ENCODE measurements at regions not wholly inside any gene's neighbourhood (a gene's known extent, or its start where the extent isn't known, plus 50 kb on each side); places are given as distances from the start of the nearest gene placed in this dataset.

GRCh38 chr6:98039904-98040607 lies 757.0 kb upstream of the MMS22L start:
- Mint-ChIP-seq H3K9me3 (no peaks in the 10 kb centered on the region), H3K4me1 (no peaks in the 10 kb centered on the region), H3K27me3 (no peaks in the 10 kb centered on the region), H3K36me3 (no peaks in the 10 kb centered on the region), H3K4me3 (no peak overlapping the region), H3K27ac (no peak overlapping the region)
- Histone ChIP-seq H3K4me1 (ENCODE audit: control insufficient read depth, insufficient read depth, low read length, poor library complexity, severe bottlenecking) (no peaks in the 10 kb centered on the region), H3K36me3 (ENCODE audit: control insufficient read depth, insufficient read depth, low read length) (no peaks in the 10 kb centered on the region), H3K4me3 (ENCODE audit: low read depth, low read length) (no peak overlapping the region), H3K27ac (ENCODE audit: insufficient read depth, low read length, poor library complexity, severe bottlenecking) (no peak overlapping the region), H3K9me3 (ENCODE audit: control insufficient read depth in 2 of 2, low read length in 2 of 2) (no peaks in the 10 kb centered on the region), H3K27me3 (ENCODE audit: control insufficient read depth, insufficient read depth, low read length) (no peaks in the 10 kb centered on the region)
- ATAC-seq (ENCODE audit: low read depth in 2 of 2) (no peak), DNase-seq (no peak)

- no peaks in the 10 kb centered on the region for H3K27me3 Mint-ChIP-seq
- H3K9me3 ChIP-seq (ENCODE audit: control insufficient read depth in 2 of 2, low read length in 2 of 2) = no peaks in the 10 kb centered on the region
- no peaks in the 10 kb centered on the region for H3K27me3 ChIP-seq (ENCODE audit: control insufficient read depth, insufficient read depth, low read length)
- H3K4me1 ChIP-seq (ENCODE audit: control insufficient read depth, insufficient read depth, low read length, poor library complexity, severe bottlenecking) = no peaks in the 10 kb centered on the region
- H3K36me3 Mint-ChIP-seq = no peaks in the 10 kb centered on the region
- no peak overlapping the region for H3K4me3 Mint-ChIP-seq
- H3K27ac Mint-ChIP-seq = no peak overlapping the region
- no peaks in the 10 kb centered on the region for H3K36me3 ChIP-seq (ENCODE audit: control insufficient read depth, insufficient read depth, low read length)
- H3K9me3 Mint-ChIP-seq = no peaks in the 10 kb centered on the region
- H3K4me3 ChIP-seq (ENCODE audit: low read depth, low read length) = no peak overlapping the region
- H3K4me1 Mint-ChIP-seq = no peaks in the 10 kb centered on the region
- no peak for ATAC-seq (ENCODE audit: low read depth in 2 of 2)
- DNase-seq = no peak
- no peak overlapping the region for H3K27ac ChIP-seq (ENCODE audit: insufficient read depth, low read length, poor library complexity, severe bottlenecking)
Observed at GRCh38 chr6:98041056-98041455, 758.0 kb upstream of the MMS22L start.

- Mint-ChIP-seq H3K27ac (no peak overlapping the region), H3K36me3 (no peaks in the 10 kb centered on the region), H3K27me3 (no peaks in the 10 kb centered on the region), H3K4me3 (no peak overlapping the region), H3K4me1 (no peaks in the 10 kb centered on the region), H3K9me3 (no peaks in the 10 kb centered on the region)
- Histone ChIP-seq H3K36me3 (ENCODE audit: control insufficient read depth, insufficient read depth, low read length) (no peaks in the 10 kb centered on the region), H3K9me3 (ENCODE audit: control insufficient read depth in 2 of 2, low read length in 2 of 2) (no peaks in the 10 kb centered on the region), H3K27ac (ENCODE audit: insufficient read depth, low read length, poor library complexity, severe bottlenecking) (no peak overlapping the region), H3K4me3 (ENCODE audit: low read depth, low read length) (no peak overlapping the region), H3K27me3 (ENCODE audit: control insufficient read depth, insufficient read depth, low read length) (no peaks in the 10 kb centered on the region), H3K4me1 (ENCODE audit: control insufficient read depth, insufficient read depth, low read length, poor library complexity, severe bottlenecking) (no peaks in the 10 kb centered on the region)
- no peak for ATAC-seq (ENCODE audit: low read depth in 2 of 2)
- no peak for DNase-seq
Observed at GRCh38 chr6:98041921-98042320, 758.9 kb upstream of the MMS22L start.

GRCh38 chr6:98044151-98044561 lies 761.1 kb upstream of the MMS22L start:
- no peaks in the 10 kb centered on the region for H3K4me1 Mint-ChIP-seq
- no peak for ATAC-seq (ENCODE audit: low read depth in 2 of 2)
- H3K4me3 ChIP-seq (ENCODE audit: low read depth, low read length) = no peak overlapping the region
- no peak overlapping the region for H3K27ac ChIP-seq (ENCODE audit: insufficient read depth, low read length, poor library complexity, severe bottlenecking)
- no peaks in the 10 kb centered on the region for H3K27me3 Mint-ChIP-seq
- H3K27me3 ChIP-seq (ENCODE audit: control insufficient read depth, insufficient read depth, low read length) = no peaks in the 10 kb centered on the region
- no peaks in the 10 kb centered on the region for H3K36me3 Mint-ChIP-seq
- no peaks in the 10 kb centered on the region for H3K9me3 Mint-ChIP-seq
- DNase-seq = no peak
- no peak overlapping the region for H3K27ac Mint-ChIP-seq
- H3K4me3 Mint-ChIP-seq = no peak overlapping the region
- no peaks in the 10 kb centered on the region for H3K36me3 ChIP-seq (ENCODE audit: control insufficient read depth, insufficient read depth, low read length)
- no peaks in the 10 kb centered on the region for H3K9me3 ChIP-seq (ENCODE audit: control insufficient read depth in 2 of 2, low read length in 2 of 2)
- no peaks in the 10 kb centered on the region for H3K4me1 ChIP-seq (ENCODE audit: control insufficient read depth, insufficient read depth, low read length, poor library complexity, severe bottlenecking)

GRCh38 chr6:98044791-98045470 lies 761.9 kb upstream of the MMS22L start:
- Histone ChIP-seq H3K27ac (ENCODE audit: insufficient read depth, low read length, poor library complexity, severe bottlenecking) (no peak overlapping the region), H3K9me3 (ENCODE audit: control insufficient read depth in 2 of 2, low read length in 2 of 2) (no peaks in the 10 kb centered on the region), H3K27me3 (ENCODE audit: control insufficient read depth, insufficient read depth, low read length) (no peaks in the 10 kb centered on the region), H3K36me3 (ENCODE audit: control insufficient read depth, insufficient read depth, low read length) (no peaks in the 10 kb centered on the region), H3K4me1 (ENCODE audit: control insufficient read depth, insufficient read depth, low read length, poor library complexity, severe bottlenecking) (no peaks in the 10 kb centered on the region), H3K4me3 (ENCODE audit: low read depth, low read length) (no peak overlapping the region)
- no peak for ATAC-seq (ENCODE audit: low read depth in 2 of 2)
- no peaks in the 10 kb centered on the region for H3K36me3 Mint-ChIP-seq
- no peak for DNase-seq
- no peaks in the 10 kb centered on the region for H3K4me1 Mint-ChIP-seq
- H3K27ac Mint-ChIP-seq = no peak overlapping the region
- no peaks in the 10 kb centered on the region for H3K27me3 Mint-ChIP-seq
- no peak overlapping the region for H3K4me3 Mint-ChIP-seq
- H3K9me3 Mint-ChIP-seq = no peaks in the 10 kb centered on the region

GRCh38 chr6:98047164-98047563 lies 764.1 kb upstream of the MMS22L start:
- Mint-ChIP-seq H3K36me3 (no peaks in the 10 kb centered on the region), H3K4me1 (no peaks in the 10 kb centered on the region), H3K4me3 (no peak overlapping the region), H3K9me3 (peaks cover 0 to 4% (median 0%) of the 10 kb centered on the region in 7 donors), H3K27me3 (no peaks in the 10 kb centered on the region), H3K27ac (no peak overlapping the region)
- H3K27me3 ChIP-seq (ENCODE audit: control insufficient read depth, insufficient read depth, low read length) = no peaks in the 10 kb centered on the region
- no peak for ATAC-seq (ENCODE audit: low read depth in 2 of 2)
- no peak overlapping the region for H3K27ac ChIP-seq (ENCODE audit: insufficient read depth, low read length, poor library complexity, severe bottlenecking)
- no peak overlapping the region for H3K4me3 ChIP-seq (ENCODE audit: low read depth, low read length)
- DNase-seq = no peak
- H3K4me1 ChIP-seq (ENCODE audit: control insufficient read depth, insufficient read depth, low read length, poor library complexity, severe bottlenecking) = no peaks in the 10 kb centered on the region
- no peaks in the 10 kb centered on the region for H3K9me3 ChIP-seq (ENCODE audit: control insufficient read depth in 2 of 2, low read length in 2 of 2)
- H3K36me3 ChIP-seq (ENCODE audit: control insufficient read depth, insufficient read depth, low read length) = no peaks in the 10 kb centered on the region

- DNase-seq (no peak), ATAC-seq (ENCODE audit: low read depth in 2 of 2) (no peak)
- Histone ChIP-seq H3K36me3 (ENCODE audit: control insufficient read depth, insufficient read depth, low read length) (no peaks in the 10 kb centered on the region), H3K4me3 (ENCODE audit: low read depth, low read length) (no peak overlapping the region), H3K27me3 (ENCODE audit: control insufficient read depth, insufficient read depth, low read length) (no peaks in the 10 kb centered on the region), H3K27ac (ENCODE audit: insufficient read depth, low read length, poor library complexity, severe bottlenecking) (no peak overlapping the region), H3K4me1 (ENCODE audit: control insufficient read depth, insufficient read depth, low read length, poor library complexity, severe bottlenecking) (no peaks in the 10 kb centered on the region), H3K9me3 (ENCODE audit: control insufficient read depth in 2 of 2, low read length in 2 of 2) (no peaks in the 10 kb centered on the region)
- H3K27ac Mint-ChIP-seq = no peak overlapping the region
- H3K4me1 Mint-ChIP-seq = no peaks in the 10 kb centered on the region
- no peaks in the 10 kb centered on the region for H3K36me3 Mint-ChIP-seq
- no peaks in the 10 kb centered on the region for H3K27me3 Mint-ChIP-seq
- H3K4me3 Mint-ChIP-seq = no peak overlapping the region
- peaks cover 0 to 4% (median 0%) of the 10 kb centered on the region in 7 donors for H3K9me3 Mint-ChIP-seq
Observed at GRCh38 chr6:98047871-98048270, 764.9 kb upstream of the MMS22L start.

GRCh38 chr6:98054453-98054852 lies 771.4 kb upstream of the MMS22L start:
- Mint-ChIP-seq H3K27ac (no peak overlapping the region), H3K4me1 (no peaks in the 10 kb centered on the region), H3K36me3 (no peaks in the 10 kb centered on the region), H3K27me3 (no peaks in the 10 kb centered on the region), H3K9me3 (peaks cover 0 to 4% (median 0%) of the 10 kb centered on the region in 7 donors), H3K4me3 (no peak overlapping the region)
- H3K27ac ChIP-seq (ENCODE audit: insufficient read depth, low read length, poor library complexity, severe bottlenecking) = no peak overlapping the region
- ATAC-seq (ENCODE audit: low read depth in 2 of 2) (no peak), DNase-seq (no peak)
- no peaks in the 10 kb centered on the region for H3K36me3 ChIP-seq (ENCODE audit: control insufficient read depth, insufficient read depth, low read length)
- no peaks in the 10 kb centered on the region for H3K9me3 ChIP-seq (ENCODE audit: control insufficient read depth in 2 of 2, low read length in 2 of 2)
- H3K27me3 ChIP-seq (ENCODE audit: control insufficient read depth, insufficient read depth, low read length) = no peaks in the 10 kb centered on the region
- H3K4me3 ChIP-seq (ENCODE audit: low read depth, low read length) = no peak overlapping the region
- H3K4me1 ChIP-seq (ENCODE audit: control insufficient read depth, insufficient read depth, low read length, poor library complexity, severe bottlenecking) = no peaks in the 10 kb centered on the region

Data from CD4-positive, CD25-positive, alpha-beta regulatory T cell (primary cell).